ENCODE measurements at regions not wholly inside any gene's neighbourhood (a gene's known extent, or its start where the extent isn't known, plus 50 kb on each side); places are given as distances from the start of the nearest gene placed in this dataset.

DNA sequence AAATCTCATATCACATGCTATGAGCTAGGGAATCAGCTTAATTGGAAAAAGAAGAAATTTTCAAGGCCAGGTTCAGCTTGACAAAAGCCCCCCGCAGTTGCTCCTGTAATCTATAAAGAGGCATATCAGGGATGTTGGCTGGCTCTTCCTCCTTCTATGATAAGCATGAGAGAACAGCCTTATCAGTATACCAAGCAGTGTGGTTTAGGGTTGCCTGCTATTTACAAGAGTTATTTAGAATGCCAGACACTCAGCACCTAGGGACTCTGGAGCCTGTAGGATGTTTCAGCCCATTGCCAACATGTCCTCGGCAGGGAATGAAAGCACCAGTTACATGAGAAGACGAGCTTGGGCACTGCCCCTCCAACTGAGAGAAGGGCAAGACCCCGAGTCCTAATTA, 89.5 kb upstream of the TMPO start:
- Histone ChIP-seq H3K79me1 (ENCODE audit: insufficient read depth, low read depth, low read length, poor library complexity, severe bottlenecking) (no peaks in the 10 kb centered on the region), H4K5ac (ENCODE audit: insufficient read length, low read depth, low read length) (no peak overlapping the region), H3K79me2 (ENCODE audit: insufficient read depth, low read length) (no peaks in the 10 kb centered on the region), H2BK15ac (ENCODE audit: low read depth, low read length) (no peak overlapping the region), H3K9ac (ENCODE audit: extremely low read depth, insufficient read length, low read length) (no peak overlapping the region), H3K23ac (ENCODE audit: insufficient read length, low read depth, low read length) (no peak overlapping the region), H4K8ac (replicated peaks; ENCODE audit: insufficient read length, low read depth, low read length) (no peak overlapping the region), H3K9me3 (ENCODE audit: control insufficient read depth, low read depth, low read length) (no peaks in the 10 kb centered on the region), H3K56ac (ENCODE audit: insufficient read length, low read depth, low read length) (no peak overlapping the region), H2AK5ac (ENCODE audit: insufficient read length, low read length) (no peak overlapping the region), H3T11ph (ENCODE audit: low read length) (no peak overlapping the region), H2BK20ac (ENCODE audit: low read depth, low read length, poor library complexity, severe bottlenecking) (no peak overlapping the region), H2BK5ac (ENCODE audit: insufficient read length, low read length) (no peak overlapping the region), H3K4me2 (ENCODE audit: insufficient read depth, insufficient read length, low read length) (no peak overlapping the region), H2BK12ac (ENCODE audit: insufficient read length, low read depth, low read length) (no peak overlapping the region), H3K23me2 (ENCODE audit: insufficient read length, low read depth, low read length, poor library complexity, severe bottlenecking) (no peaks in the 10 kb centered on the region), H3K18ac (ENCODE audit: insufficient read length, low read depth, low read length) (no peak overlapping the region), H3K14ac (ENCODE audit: insufficient read depth, low read length) (no peak overlapping the region), H3K27me3 (ENCODE audit: insufficient read depth, low read length) (no peaks in the 10 kb centered on the region), H3K4me1 (ENCODE audit: insufficient read depth, low read length) (no peaks in the 10 kb centered on the region), H2BK120ac (ENCODE audit: low read depth, low read length, poor library complexity, severe bottlenecking) (no peak overlapping the region), H3K4ac (ENCODE audit: low read depth, low read length) (no peak overlapping the region), H4K20me1 (ENCODE audit: control insufficient read depth, insufficient read depth, insufficient read length) (no peaks in the 10 kb centered on the region), H4K91ac (ENCODE audit: insufficient read length, low read depth, low read length) (no peak overlapping the region), H3K27ac (ENCODE audit: insufficient read length, low read depth, low read length) (no peak overlapping the region), H2AFZ (ENCODE audit: low read length) (no peak overlapping the region)
- DNase-seq: no peak
- Mint-ChIP-seq H3K4me3 (no peak overlapping the region), H3K9me3 (peaks cover 0 to under 1% of the 10 kb centered on the region in 2 experiments; a peak in 1 of 5 replicates), H3K36me3 (ENCODE audit: insufficient read depth in 1 of 3, low read depth in 3 of 3) (no peaks in the 10 kb centered on the region), H3K27ac (no peak overlapping the region), H3K27me3 (ENCODE audit: low read depth) (no peaks in the 10 kb centered on the region), H3K4me1 (peaks cover 0 to 5% of the 10 kb centered on the region in 2 experiments; a peak in 3 of 4 replicates)
- WGBS (ENCODE audit: extremely low coverage, insufficient read length, low lambda C conversion rate): no CpG with 5 or more reads among the region's 4 CpGs
- TF ChIP-seq, protein P1, sequence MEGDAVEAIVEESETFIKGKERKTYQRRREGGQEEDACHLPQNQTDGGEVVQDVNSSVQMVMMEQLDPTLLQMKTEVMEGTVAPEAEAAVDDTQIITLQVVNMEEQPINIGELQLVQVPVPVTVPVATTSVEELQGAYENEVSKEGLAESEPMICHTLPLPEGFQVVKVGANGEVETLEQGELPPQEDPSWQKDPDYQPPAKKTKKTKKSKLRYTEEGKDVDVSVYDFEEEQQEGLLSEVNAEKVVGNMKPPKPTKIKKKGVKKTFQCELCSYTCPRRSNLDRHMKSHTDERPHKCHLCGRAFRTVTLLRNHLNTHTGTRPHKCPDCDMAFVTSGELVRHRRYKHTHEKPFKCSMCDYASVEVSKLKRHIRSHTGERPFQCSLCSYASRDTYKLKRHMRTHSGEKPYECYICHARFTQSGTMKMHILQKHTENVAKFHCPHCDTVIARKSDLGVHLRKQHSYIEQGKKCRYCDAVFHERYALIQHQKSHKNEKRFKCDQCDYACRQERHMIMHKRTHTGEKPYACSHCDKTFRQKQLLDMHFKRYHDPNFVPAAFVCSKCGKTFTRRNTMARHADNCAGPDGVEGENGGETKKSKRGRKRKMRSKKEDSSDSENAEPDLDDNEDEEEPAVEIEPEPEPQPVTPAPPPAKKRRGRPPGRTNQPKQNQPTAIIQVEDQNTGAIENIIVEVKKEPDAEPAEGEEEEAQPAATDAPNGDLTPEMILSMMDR (conservative IDR thresholded peaks at IDR 0.05): no peak

Data from H9 (cell line).